ENCODE measurements at regions not wholly inside any gene's neighbourhood (a gene's known extent, or its start where the extent isn't known, plus 50 kb on each side); places are given as distances from the start of the nearest gene placed in this dataset.
A peak's percentile ranks its signal among the peaks of the same experiment; 100 is the strongest.
"Not testable (repeated sequence)": the region's sequence is repeated elsewhere in the genome, so short reads cannot be mapped to it uniquely, and the experiment has no call there.

DNA sequence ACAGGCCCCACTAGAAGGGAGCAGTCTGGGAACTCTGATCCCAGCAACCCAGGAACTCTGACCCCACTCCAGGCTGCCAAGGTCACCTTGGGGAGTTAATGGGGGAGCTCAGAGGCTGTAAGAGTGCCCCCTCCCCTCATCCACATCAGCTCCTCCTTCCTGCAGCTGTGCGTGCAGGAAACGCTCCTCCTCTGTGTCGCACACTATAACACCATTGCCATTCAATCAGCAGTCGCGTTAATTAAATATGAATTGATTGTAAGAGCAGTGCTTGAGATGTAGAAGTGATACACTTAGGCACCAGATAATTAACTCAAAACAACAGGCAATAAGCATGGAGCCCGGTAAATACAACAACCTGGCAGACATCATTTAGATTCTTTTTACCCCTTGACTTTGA is 205.7 kb downstream of the MATN1 start:
- not testable (repeated sequence) for H3K27ac Mint-ChIP-seq (ENCODE audit: low read depth); H3K9me3 Mint-ChIP-seq; H3K4me3 Mint-ChIP-seq; H3K4me1 Mint-ChIP-seq; DNase-seq (ENCODE audit: low spot score in 2 of 2); H3K36me3 Mint-ChIP-seq (ENCODE audit: insufficient read depth); ATAC-seq (replicated peaks; ENCODE audit: extremely low read depth, poor library complexity, severe bottlenecking)
- H3K27me3 Mint-ChIP-seq, result peaks cover 24% of the 10 kb centered on the region

DNA sequence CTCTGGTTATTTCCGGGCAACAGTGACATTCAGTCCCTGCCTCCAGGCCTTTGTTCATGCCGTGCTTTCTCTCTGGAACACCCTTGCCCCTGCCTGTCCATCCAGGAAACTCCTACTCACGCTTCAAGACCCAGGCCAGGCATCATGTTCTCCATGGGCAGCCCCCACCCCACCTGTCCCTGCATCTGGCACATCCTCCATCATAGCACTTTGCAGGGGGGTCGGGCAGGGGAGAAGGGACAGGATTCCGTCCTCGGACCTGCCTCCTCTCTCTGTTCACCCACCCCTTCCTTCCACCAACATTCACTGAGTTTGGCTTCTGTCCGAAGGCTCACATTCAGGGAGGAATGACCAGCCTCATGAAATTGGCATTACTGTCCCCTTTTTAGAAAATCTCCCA is 206.1 kb downstream of the MATN1 start:
- not testable (repeated sequence) for H3K27ac Mint-ChIP-seq (ENCODE audit: low read depth); H3K9me3 Mint-ChIP-seq; H3K4me3 Mint-ChIP-seq; H3K36me3 Mint-ChIP-seq (ENCODE audit: insufficient read depth); DNase-seq (ENCODE audit: low spot score in 2 of 2); ATAC-seq (replicated peaks; ENCODE audit: extremely low read depth, poor library complexity, severe bottlenecking); H3K4me1 Mint-ChIP-seq
- peaks cover 24% of the 10 kb centered on the region for H3K27me3 Mint-ChIP-seq

DNA sequence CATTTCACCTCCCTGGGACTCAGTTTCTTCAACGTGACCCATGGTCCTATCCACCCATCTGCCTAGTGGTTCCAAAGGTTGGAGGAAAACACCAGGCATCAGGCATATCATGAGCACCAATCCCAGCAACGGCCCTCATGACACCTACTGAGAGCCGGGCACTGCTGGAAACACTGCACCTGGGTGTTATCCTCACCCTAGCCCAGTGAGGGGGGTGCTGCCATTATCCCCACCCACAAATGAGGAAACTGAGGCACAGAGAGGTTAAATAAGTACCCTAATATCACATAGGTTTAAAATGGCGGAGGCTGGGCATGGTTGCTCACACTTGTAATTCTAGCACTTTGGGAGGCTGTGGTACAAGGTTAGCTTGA is 206.9 kb downstream of the MATN1 start:
- H3K4me3 Mint-ChIP-seq, result no peak overlapping the region
- H3K27ac Mint-ChIP-seq (ENCODE audit: low read depth), result no peak overlapping the region
- peaks cover 24% of the 10 kb centered on the region for H3K27me3 Mint-ChIP-seq
- ATAC-seq (replicated peaks; ENCODE audit: extremely low read depth, poor library complexity, severe bottlenecking), result no peak
- no peaks in the 10 kb centered on the region for H3K36me3 Mint-ChIP-seq (ENCODE audit: insufficient read depth)
- no peaks in the 10 kb centered on the region for H3K4me1 Mint-ChIP-seq
- H3K9me3 Mint-ChIP-seq, result no peaks in the 10 kb centered on the region
- DNase-seq (ENCODE audit: low spot score in 2 of 2), result no peak

DNA sequence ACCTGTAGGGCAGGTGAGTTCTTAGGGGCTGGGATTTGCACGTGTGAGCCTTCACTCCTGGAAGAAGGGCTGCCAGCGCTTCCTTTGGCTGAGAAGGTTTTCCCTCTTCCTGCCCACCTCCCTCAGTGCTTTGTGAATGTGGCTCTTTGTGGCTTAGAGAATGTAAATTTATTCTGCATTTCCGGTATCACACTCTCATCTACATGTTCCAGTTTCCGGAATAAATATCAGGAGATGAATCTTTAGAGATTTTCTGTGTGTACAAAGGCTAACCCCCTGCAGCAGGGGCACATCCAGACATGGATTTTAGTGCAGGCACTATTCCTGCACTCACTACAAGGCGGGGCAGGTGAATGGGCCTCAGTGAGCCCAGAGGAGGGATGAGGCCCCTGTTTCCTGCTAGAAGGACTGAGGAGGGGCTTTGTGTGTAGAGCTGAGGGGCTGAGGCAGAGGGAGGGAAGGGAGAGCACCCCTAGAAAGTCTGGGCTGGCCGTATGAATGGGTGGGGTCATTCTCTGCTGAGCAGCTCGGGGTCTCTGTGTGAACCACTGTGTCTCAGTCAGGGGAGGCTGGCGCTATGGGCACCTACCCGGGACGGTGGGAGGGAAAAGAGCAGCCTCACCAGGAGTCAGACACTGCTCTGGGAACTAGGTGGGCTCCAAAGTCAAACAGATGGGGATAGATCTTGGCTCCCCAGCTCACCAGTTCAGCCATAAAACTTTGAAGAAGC is 207.5 kb downstream of the MATN1 start:
- Mint-ChIP-seq H3K9me3 (no peaks in the 10 kb centered on the region), H3K27me3 (peaks cover 24% of the 10 kb centered on the region), H3K27ac (ENCODE audit: low read depth) (no peak overlapping the region), H3K4me3 (no peak overlapping the region), H3K4me1 (no peaks in the 10 kb centered on the region), H3K36me3 (ENCODE audit: insufficient read depth) (no peaks in the 10 kb centered on the region)
- no peak for ATAC-seq (replicated peaks; ENCODE audit: extremely low read depth, poor library complexity, severe bottlenecking)
- peak in 1 of 2 donors; percentile 7 for DNase-seq (ENCODE audit: low spot score in 2 of 2)

DNA sequence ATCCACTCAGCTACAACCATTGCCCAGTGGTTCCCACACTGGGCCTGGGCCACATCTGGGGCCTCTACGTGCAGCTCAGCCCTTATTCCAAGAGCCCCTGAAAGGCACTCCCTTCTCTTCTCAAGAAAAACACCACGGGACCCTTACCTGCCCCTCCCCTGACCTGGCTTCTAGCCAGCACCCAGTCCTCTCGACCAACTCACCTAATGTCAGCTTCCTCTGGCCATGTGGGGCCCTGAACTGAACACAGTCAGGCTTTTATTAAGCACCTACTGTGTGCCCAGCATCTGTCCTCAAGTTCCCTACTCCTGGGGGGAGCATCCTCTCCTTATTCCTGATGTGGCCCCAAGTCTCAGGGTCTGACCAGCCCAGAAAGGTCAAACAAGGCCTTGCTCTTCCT is 208.4 kb downstream of the MATN1 start:
- H3K27ac Mint-ChIP-seq (ENCODE audit: low read depth), result no peak overlapping the region
- peaks cover 24% of the 10 kb centered on the region for H3K27me3 Mint-ChIP-seq
- ATAC-seq (replicated peaks; ENCODE audit: extremely low read depth, poor library complexity, severe bottlenecking) (no peak), DNase-seq (ENCODE audit: low spot score in 2 of 2) (no peak)
- H3K4me3 Mint-ChIP-seq, result no peak overlapping the region
- no peaks in the 10 kb centered on the region for H3K9me3 Mint-ChIP-seq
- no peaks in the 10 kb centered on the region for H3K4me1 Mint-ChIP-seq
- no peaks in the 10 kb centered on the region for H3K36me3 Mint-ChIP-seq (ENCODE audit: insufficient read depth)

DNA sequence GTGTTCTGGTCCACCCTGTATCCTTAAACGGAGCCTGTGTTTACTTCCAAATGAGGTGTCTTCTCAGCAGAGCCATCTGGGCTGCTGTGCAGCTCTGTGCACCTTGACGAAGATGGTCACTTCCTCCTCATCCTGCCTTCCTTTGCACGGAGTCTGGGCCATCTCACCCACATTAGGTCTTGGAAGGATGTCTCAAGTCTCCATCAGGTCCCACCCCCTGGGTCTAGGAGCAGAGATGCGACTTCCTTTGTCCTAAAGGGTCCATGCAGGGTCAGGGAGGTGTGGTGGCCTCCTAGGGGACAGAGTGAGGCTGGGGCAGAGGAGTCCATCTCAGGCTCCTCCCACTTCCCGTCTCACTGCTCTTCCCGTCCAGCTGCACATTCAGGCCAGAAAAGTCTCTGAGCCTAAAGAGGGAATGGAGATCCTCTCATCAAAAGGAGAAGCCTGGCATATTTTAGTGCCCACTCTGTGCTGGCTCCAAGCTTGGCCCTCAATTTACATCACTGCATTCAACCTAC is 209.2 kb downstream of the MATN1 start:
- H3K4me3 Mint-ChIP-seq, result no peak overlapping the region
- H3K27ac Mint-ChIP-seq (ENCODE audit: low read depth), result no peak overlapping the region
- H3K36me3 Mint-ChIP-seq (ENCODE audit: insufficient read depth), result no peaks in the 10 kb centered on the region
- no peak for DNase-seq (ENCODE audit: low spot score in 2 of 2)
- no peaks in the 10 kb centered on the region for H3K9me3 Mint-ChIP-seq
- no peak for ATAC-seq (replicated peaks; ENCODE audit: extremely low read depth, poor library complexity, severe bottlenecking)
- peaks cover 29% of the 10 kb centered on the region for H3K27me3 Mint-ChIP-seq
- H3K4me1 Mint-ChIP-seq, result no peaks in the 10 kb centered on the region

DNA sequence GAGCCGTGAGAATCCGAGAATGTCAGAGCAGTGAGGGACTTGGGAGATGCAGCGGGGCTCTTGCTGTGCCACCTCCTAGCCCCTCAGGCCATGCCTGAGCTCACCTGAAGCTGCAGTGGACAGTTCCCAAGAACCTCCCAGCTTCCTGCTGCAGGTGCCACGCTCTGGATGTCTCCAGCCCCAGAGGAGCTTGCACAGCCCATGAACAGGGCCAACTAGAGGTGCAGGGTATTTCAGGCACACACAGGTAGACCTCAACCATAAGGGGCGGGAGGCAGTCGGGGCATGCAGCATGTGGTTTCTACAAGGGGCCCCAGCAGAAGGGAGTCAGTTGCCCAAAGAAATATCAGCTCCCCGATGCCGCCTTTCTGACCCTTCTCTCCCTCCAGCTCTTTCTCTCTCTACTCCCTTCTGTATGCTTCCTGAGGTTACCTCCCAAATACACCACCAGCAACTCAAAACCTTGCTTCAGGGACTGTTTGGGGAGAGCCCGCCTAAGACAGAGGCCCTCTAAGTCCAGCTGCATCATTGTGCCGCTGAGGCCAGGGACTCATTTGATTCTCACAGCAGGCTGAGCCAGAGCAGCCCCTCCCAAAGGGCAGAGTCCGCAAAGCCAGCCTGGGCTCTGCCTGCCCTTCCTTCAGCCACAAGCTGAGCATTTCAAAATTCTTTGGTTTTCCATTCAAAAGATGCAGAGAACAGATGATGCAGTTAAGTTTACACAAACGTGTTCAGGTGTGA is 209.8 kb downstream of the MATN1 start:
- no peaks in the 10 kb centered on the region for H3K36me3 Mint-ChIP-seq (ENCODE audit: insufficient read depth)
- no peak for DNase-seq (ENCODE audit: low spot score in 2 of 2)
- no peak for ATAC-seq (replicated peaks; ENCODE audit: extremely low read depth, poor library complexity, severe bottlenecking)
- no peak overlapping the region for H3K4me3 Mint-ChIP-seq
- H3K9me3 Mint-ChIP-seq, result no peaks in the 10 kb centered on the region
- H3K4me1 Mint-ChIP-seq, result no peaks in the 10 kb centered on the region
- no peak overlapping the region for H3K27ac Mint-ChIP-seq (ENCODE audit: low read depth)
- peaks cover 36% of the 10 kb centered on the region for H3K27me3 Mint-ChIP-seq

DNA sequence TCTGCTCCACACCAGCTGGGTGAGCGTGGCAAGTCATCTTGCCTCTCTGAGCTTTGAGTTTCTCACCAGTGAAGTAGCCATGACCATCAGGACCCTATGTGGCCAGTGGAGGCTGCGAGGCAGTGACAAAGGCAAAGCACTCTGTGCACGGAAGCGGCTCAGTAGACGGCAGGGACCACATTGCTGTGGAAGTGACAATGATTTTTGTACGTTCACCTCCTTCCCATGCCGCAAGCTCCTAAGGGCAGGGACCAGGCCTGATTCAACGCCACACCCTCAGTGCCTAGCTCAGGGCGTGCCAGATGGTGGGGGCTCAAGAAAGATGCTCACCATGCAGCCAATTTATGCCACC is 210.5 kb downstream of the MATN1 start:
- H3K9me3 Mint-ChIP-seq, result no peaks in the 10 kb centered on the region
- DNase-seq (ENCODE audit: low spot score in 2 of 2) (no peak), ATAC-seq (replicated peaks; ENCODE audit: extremely low read depth, poor library complexity, severe bottlenecking) (no peak)
- H3K36me3 Mint-ChIP-seq (ENCODE audit: insufficient read depth), result no peaks in the 10 kb centered on the region
- H3K27ac Mint-ChIP-seq (ENCODE audit: low read depth), result no peak overlapping the region
- H3K4me1 Mint-ChIP-seq, result no peaks in the 10 kb centered on the region
- no peak overlapping the region for H3K4me3 Mint-ChIP-seq
- H3K27me3 Mint-ChIP-seq, result peaks cover 42% of the 10 kb centered on the region

DNA sequence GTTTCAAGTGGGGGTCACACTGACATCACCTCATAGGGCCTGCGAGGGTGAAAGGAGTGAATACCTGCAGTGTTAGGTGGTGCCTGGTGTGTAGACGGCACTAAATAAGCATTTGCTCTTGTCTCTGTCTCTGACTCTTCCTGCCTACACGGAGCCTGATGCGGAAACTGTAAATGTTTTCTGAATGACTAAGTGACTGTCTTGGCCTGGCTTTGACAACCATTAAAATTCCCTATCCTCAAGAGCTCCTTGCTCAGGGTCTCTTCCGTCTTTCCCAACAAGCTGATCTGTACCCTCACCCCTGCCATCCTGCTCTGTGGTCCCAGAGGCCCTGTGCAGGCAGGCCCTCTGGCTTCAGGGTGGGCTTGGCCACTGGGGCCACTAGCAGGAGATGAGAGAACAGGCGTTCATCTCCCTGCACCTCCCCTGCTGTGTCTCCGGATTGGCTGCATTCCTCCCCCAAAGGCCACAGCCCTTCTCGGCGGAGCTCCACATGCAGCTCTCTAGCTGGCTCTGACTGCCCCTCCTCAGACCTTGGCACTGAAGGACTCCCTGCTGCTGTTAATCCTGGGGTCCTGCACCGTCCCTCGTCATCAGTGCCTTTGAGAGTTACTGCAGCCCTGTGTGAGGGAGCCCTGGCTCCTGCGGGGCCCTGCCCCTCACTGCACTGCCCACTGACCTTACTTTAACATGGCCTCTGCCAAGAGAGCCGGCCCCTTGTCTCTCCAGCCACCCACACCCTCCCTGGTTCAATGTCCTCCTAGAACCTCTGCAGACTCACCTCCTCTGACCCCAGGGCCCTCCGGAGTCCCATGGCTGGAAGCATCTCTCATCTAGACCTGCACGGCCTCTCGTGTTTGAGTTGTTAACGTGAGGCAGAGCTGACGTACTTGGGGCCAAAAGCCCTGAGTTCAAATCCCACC is 211.1 kb downstream of the MATN1 start:
- Mint-ChIP-seq H3K9me3 (no peaks in the 10 kb centered on the region), H3K27me3 (peaks cover 42% of the 10 kb centered on the region)
- ATAC-seq (replicated peaks; ENCODE audit: extremely low read depth, poor library complexity, severe bottlenecking), result no peak

DNA sequence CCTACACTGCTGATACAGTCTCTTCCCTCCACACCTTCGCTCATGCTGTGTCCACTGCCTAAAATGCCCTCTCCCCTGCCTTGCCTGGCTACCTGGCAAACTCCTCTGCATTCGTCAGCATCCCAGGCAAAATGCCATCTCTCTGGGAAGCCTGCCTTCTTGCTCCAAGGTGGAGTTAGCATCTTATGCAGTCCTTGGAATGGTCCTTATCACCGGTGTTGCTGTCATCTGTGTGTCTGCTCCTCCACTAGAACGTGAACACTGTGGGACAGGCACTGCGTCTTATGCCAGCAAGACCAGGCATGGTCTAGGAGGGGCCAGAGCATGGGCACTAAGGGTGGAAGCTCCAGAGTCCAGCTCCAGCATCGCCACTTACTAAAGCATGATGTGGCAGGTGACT is 211.8 kb downstream of the MATN1 start:
- ATAC-seq (replicated peaks; ENCODE audit: extremely low read depth, poor library complexity, severe bottlenecking) (no peak), DNase-seq (ENCODE audit: low spot score in 2 of 2) (no peak)
- Mint-ChIP-seq H3K27ac (ENCODE audit: low read depth) (no peak overlapping the region), H3K9me3 (no peaks in the 10 kb centered on the region), H3K4me3 (no peak overlapping the region), H3K4me1 (no peaks in the 10 kb centered on the region), H3K27me3 (peaks cover 42% of the 10 kb centered on the region), H3K36me3 (ENCODE audit: insufficient read depth) (no peaks in the 10 kb centered on the region)

More for the DNA sequence above, 211.1 kb downstream of the MATN1 start:
- Mint-ChIP-seq H3K36me3 (ENCODE audit: insufficient read depth) (no peaks in the 10 kb centered on the region), H3K27ac (ENCODE audit: low read depth) (no peak overlapping the region), H3K4me1 (no peaks in the 10 kb centered on the region), H3K4me3 (no peak overlapping the region)
- DNase-seq (ENCODE audit: low spot score in 2 of 2), result no peak

DNA sequence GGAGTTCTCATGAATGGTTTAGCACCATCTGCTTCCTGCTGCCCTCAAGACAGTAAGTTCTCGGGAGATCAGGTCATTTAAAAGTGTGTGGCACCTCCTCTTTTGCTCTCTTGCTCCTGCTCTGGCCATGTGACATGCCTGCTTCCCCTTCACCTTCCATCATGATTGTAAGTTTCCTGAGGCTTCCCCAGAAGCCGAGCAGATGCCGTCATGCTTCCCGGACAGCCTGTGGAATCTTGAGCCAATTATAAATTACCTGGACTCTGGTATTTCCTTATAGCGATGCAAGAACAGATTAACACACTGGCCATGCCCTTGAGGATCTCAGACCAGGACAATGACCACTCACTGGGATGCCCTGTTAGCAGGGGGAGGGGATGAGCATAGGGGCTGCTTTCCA is 212.3 kb downstream of the MATN1 start:
- peaks cover 42% of the 10 kb centered on the region for H3K27me3 Mint-ChIP-seq
- ATAC-seq (replicated peaks; ENCODE audit: extremely low read depth, poor library complexity, severe bottlenecking), result no peak
- H3K4me3 Mint-ChIP-seq, result no peak overlapping the region
- H3K4me1 Mint-ChIP-seq, result no peaks in the 10 kb centered on the region
- H3K9me3 Mint-ChIP-seq, result no peaks in the 10 kb centered on the region
- no peaks in the 10 kb centered on the region for H3K36me3 Mint-ChIP-seq (ENCODE audit: insufficient read depth)
- no peak for DNase-seq (ENCODE audit: low spot score in 2 of 2)
- H3K27ac Mint-ChIP-seq (ENCODE audit: low read depth), result no peak overlapping the region

DNA sequence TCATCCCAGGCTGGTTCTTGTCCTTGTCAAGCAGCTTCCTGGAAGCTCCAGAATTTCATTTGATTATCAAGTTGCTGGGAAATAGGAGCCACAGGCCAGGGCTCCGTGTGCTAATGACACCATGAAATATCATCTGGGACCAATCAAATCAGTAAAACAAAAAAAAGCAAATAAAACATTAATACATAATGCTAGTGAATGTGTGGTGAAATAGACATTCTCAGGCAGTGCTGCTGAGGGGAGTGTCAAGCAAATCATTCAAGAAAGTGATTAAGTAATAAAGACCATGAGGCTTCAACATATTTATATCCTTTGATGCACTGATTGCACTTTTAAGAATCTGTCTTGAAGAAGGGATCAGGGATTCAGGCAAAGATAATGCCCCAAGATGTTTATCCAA is 213.7 kb downstream of the MATN1 start:
- ATAC-seq (replicated peaks; ENCODE audit: extremely low read depth, poor library complexity, severe bottlenecking), result no peak
- no peak for DNase-seq (ENCODE audit: low spot score in 2 of 2)
- Mint-ChIP-seq H3K27me3 (peaks cover 53% of the 10 kb centered on the region), H3K9me3 (no peaks in the 10 kb centered on the region), H3K27ac (ENCODE audit: low read depth) (no peak overlapping the region), H3K36me3 (ENCODE audit: insufficient read depth) (no peaks in the 10 kb centered on the region), H3K4me3 (no peak overlapping the region), H3K4me1 (no peaks in the 10 kb centered on the region)
